ENCODE measurements at regions not wholly inside any gene's neighbourhood (a gene's known extent, or its start where the extent isn't known, plus 50 kb on each side); places are given as distances from the start of the nearest gene placed in this dataset.
"Not testable (repeated sequence)": the region's sequence is repeated elsewhere in the genome, so short reads cannot be mapped to it uniquely, and the experiment has no call there.

GRCh38 chr5:87195616-87196015 lies 72.1 kb upstream of the RASA1 start:
- Mint-ChIP-seq H3K4me3 (no peak overlapping the region), H3K27me3 (ENCODE audit: low read depth) (no peaks in the 10 kb centered on the region), H3K4me1 (peaks cover 3% of the 10 kb centered on the region), H3K36me3 (no peaks in the 10 kb centered on the region), H3K27ac (no peak overlapping the region), H3K9me3 (peaks cover 3% of the 10 kb centered on the region; the same call in 1 of the 2 replicates)
- no peak for ATAC-seq
- ChIA-PET POLR2A (no interaction called here), CTCF (no interaction called here)
- TF ChIP-seq SP1 (CRISPR knock-in tag; conservative IDR thresholded peaks at IDR 0.05), result no peak
- no peak for TF ChIP-seq USF2 (CRISPR knock-in tag; IDR thresholded peaks at IDR 0.05)
- TF ChIP-seq ZNF281 (CRISPR knock-in tag; IDR thresholded peaks at IDR 0.05), result no peak
- TF ChIP-seq KAT7 (CRISPR knock-in tag; IDR thresholded peaks at IDR 0.05; ENCODE audit: borderline replicate concordance), result no peak
- TF ChIP-seq CBFB (CRISPR knock-in tag; IDR thresholded peaks at IDR 0.05; ENCODE audit: low read depth), result no peak
- TF ChIP-seq ATF1 (CRISPR knock-in tag; IDR thresholded peaks at IDR 0.05), result no peak
- no peak for TF ChIP-seq ZNF512 (CRISPR knock-in tag; IDR thresholded peaks at IDR 0.05; ENCODE audit: borderline replicate concordance)
- TF ChIP-seq ZNF263 (CRISPR knock-in tag; IDR thresholded peaks at IDR 0.05; ENCODE audit: low read depth), result no peak
- no peak for TF ChIP-seq ZNF423 (CRISPR knock-in tag; IDR thresholded peaks at IDR 0.05)
- no peak for TF ChIP-seq E2F5 (CRISPR knock-in tag; IDR thresholded peaks at IDR 0.05)
- no peak for TF ChIP-seq FOXP1 (CRISPR knock-in tag; IDR thresholded peaks at IDR 0.05; ENCODE audit: borderline replicate concordance)
- TF ChIP-seq NR3C1 (CRISPR knock-in tag; conservative IDR thresholded peaks at IDR 0.05; ENCODE audit: low read depth), result no peak
- no peak for TF ChIP-seq ATF2 (CRISPR knock-in tag; IDR thresholded peaks at IDR 0.05; ENCODE audit: borderline replicate concordance, low read depth)
- no peak for TF ChIP-seq EMX1 (CRISPR knock-in tag; IDR thresholded peaks at IDR 0.05)
- DNase-seq (ENCODE audit: low spot score), result no peak

- TF ChIP-seq GTF2I (CRISPR knock-in tag; conservative IDR thresholded peaks at IDR 0.05), result no peak
- TF ChIP-seq CREB1 (CRISPR knock-in tag; IDR thresholded peaks at IDR 0.05), result no peak
- no peak for TF ChIP-seq ETV6 (CRISPR knock-in tag; IDR thresholded peaks at IDR 0.05)
- no peak for TF ChIP-seq MLX (CRISPR knock-in tag; IDR thresholded peaks at IDR 0.05)
- no peak for TF ChIP-seq MYBL2 (CRISPR knock-in tag; IDR thresholded peaks at IDR 0.05)
- no peak for TF ChIP-seq AR (CRISPR knock-in tag; IDR thresholded peaks at IDR 0.05)
- TF ChIP-seq SOX15 (CRISPR knock-in tag; IDR thresholded peaks at IDR 0.05), result no peak
- no peak for TF ChIP-seq FOXJ3 (CRISPR knock-in tag; IDR thresholded peaks at IDR 0.05; ENCODE audit: borderline replicate concordance)
- DNase-seq (ENCODE audit: low spot score), result no peak
- H3K36me3 Mint-ChIP-seq, result no peaks in the 10 kb centered on the region
- peaks cover 3% of the 10 kb centered on the region for H3K4me1 Mint-ChIP-seq
- POLR2A ChIA-PET, result no interaction called here
- H3K27ac Mint-ChIP-seq, result no peak overlapping the region
- H3K9me3 Mint-ChIP-seq, result peaks cover 3% of the 10 kb centered on the region; the same call in 1 of the 2 replicates
- no peaks in the 10 kb centered on the region for H3K27me3 Mint-ChIP-seq (ENCODE audit: low read depth)
- ATAC-seq, result no peak
- CTCF ChIA-PET, result no interaction called here
- H3K4me3 Mint-ChIP-seq, result no peak overlapping the region
Measured at GRCh38 chr5:87198010-87198409, 69.7 kb upstream of the RASA1 start.

GRCh38 chr5:87199246-87199645 lies 68.4 kb upstream of the RASA1 start:
- POLR2A ChIA-PET; DNase-seq (ENCODE audit: low spot score); H3K36me3 Mint-ChIP-seq; H3K4me3 Mint-ChIP-seq; H3K4me1 Mint-ChIP-seq; CTCF ChIA-PET; H3K27ac Mint-ChIP-seq; ATAC-seq; H3K9me3 Mint-ChIP-seq; H3K27me3 Mint-ChIP-seq (ENCODE audit: low read depth): not testable (repeated sequence)
